Endothelial cell (in vitro differentiated cells): ENCODE measurements at regions not wholly inside any gene's neighbourhood (a gene's known extent, or its start where the extent isn't known, plus 50 kb on each side); places are given as distances from the start of the nearest gene placed in this dataset.

Experiments used
- DNase-seq: peaks from one replicate; pipeline ENCODE4 v3.0.0; 2021; ENCODE audit warnings: low spot score
- H3K27ac Mint-ChIP-seq: one replicate; pipeline ENCODE4 v1.8.0; 2021; ENCODE audit warnings: mixed read lengths, inconsistent platforms; ENCODE audit not compliant: unreplicated experiment
- H3K27me3 Mint-ChIP-seq: one replicate; pipeline ENCODE4 v1.8.0; 2021; ENCODE audit warnings: mild to moderate bottlenecking, moderate library complexity, mixed read lengths, inconsistent platforms; ENCODE audit not compliant: unreplicated experiment
- H3K36me3 Mint-ChIP-seq: one replicate; pipeline ENCODE4 v1.8.0; 2021; ENCODE audit warnings: mild to moderate bottlenecking, low read depth, mixed read lengths, inconsistent platforms; ENCODE audit not compliant: unreplicated experiment
- H3K4me1 Mint-ChIP-seq: one replicate; pipeline ENCODE4 v1.8.0; 2021; ENCODE audit warnings: mild to moderate bottlenecking, mixed read lengths, inconsistent platforms; ENCODE audit not compliant: unreplicated experiment
- H3K4me3 Mint-ChIP-seq: one replicate; pipeline ENCODE4 v1.8.0; 2021; ENCODE audit warnings: mild to moderate bottlenecking, mixed read lengths, inconsistent platforms; ENCODE audit not compliant: unreplicated experiment
- H3K9me3 Mint-ChIP-seq: one replicate; pipeline ENCODE4 v1.8.0; 2021; ENCODE audit warnings: mixed read lengths, inconsistent platforms; ENCODE audit not compliant: unreplicated experiment
- CTCF ChIP-seq: fragments of 200-600 bp; sonication (generic); IDR thresholded peaks from one replicate; pipeline ENCODE4 v1.5.0; 2021; ENCODE audit warnings: antibody characterized with exemption; ENCODE audit not compliant: unreplicated experiment

- Mint-ChIP-seq H3K4me1 (no peaks in the 10 kb centered on the region), H3K27me3 (no peaks in the 10 kb centered on the region), H3K4me3 (no peak overlapping the region), H3K9me3 (no peaks in the 10 kb centered on the region), H3K36me3 (no peaks in the 10 kb centered on the region), H3K27ac (no peak overlapping the region)
- no peak for TF ChIP-seq CTCF
- DNase-seq: no peak
These were observed 349.7 kb downstream of the MDFIC start for GRCh38 chr7:115271332-115272235.

- Mint-ChIP-seq H3K9me3 (no peaks in the 10 kb centered on the region), H3K27ac (no peak overlapping the region), H3K27me3 (no peaks in the 10 kb centered on the region), H3K36me3 (no peaks in the 10 kb centered on the region), H3K4me1 (no peaks in the 10 kb centered on the region), H3K4me3 (no peak overlapping the region)
- DNase-seq: no peak
- no peak for TF ChIP-seq CTCF
These were observed 347.6 kb downstream of the MDFIC start for GRCh38 chr7:115269486-115269885.

GRCh38 chr7:115267503-115267902 lies 345.6 kb downstream of the MDFIC start:
- H3K27ac Mint-ChIP-seq: no peak overlapping the region
- no peaks in the 10 kb centered on the region for H3K9me3 Mint-ChIP-seq
- no peaks in the 10 kb centered on the region for H3K27me3 Mint-ChIP-seq
- no peaks in the 10 kb centered on the region for H3K36me3 Mint-ChIP-seq
- no peak for DNase-seq
- H3K4me1 Mint-ChIP-seq: no peaks in the 10 kb centered on the region
- no peak for TF ChIP-seq CTCF
- H3K4me3 Mint-ChIP-seq: no peak overlapping the region

- no peak for DNase-seq
- Mint-ChIP-seq H3K9me3 (no peaks in the 10 kb centered on the region), H3K27me3 (no peaks in the 10 kb centered on the region), H3K36me3 (no peaks in the 10 kb centered on the region), H3K27ac (no peak overlapping the region), H3K4me3 (no peak overlapping the region), H3K4me1 (no peaks in the 10 kb centered on the region)
- TF ChIP-seq CTCF: no peak
These were observed 338.5 kb downstream of the MDFIC start for GRCh38 chr7:115260381-115260780.

GRCh38 chr7:115252461-115252860 lies 330.6 kb downstream of the MDFIC start:
- H3K9me3 Mint-ChIP-seq: no peaks in the 10 kb centered on the region
- no peaks in the 10 kb centered on the region for H3K27me3 Mint-ChIP-seq
- no peak overlapping the region for H3K4me3 Mint-ChIP-seq
- no peak for TF ChIP-seq CTCF
- no peaks in the 10 kb centered on the region for H3K36me3 Mint-ChIP-seq
- H3K4me1 Mint-ChIP-seq: peaks cover 5% of the 10 kb centered on the region
- H3K27ac Mint-ChIP-seq: no peak overlapping the region
- no peak for DNase-seq
